ENCODE measurements at regions not wholly inside any gene's neighbourhood (a gene's known extent, or its start where the extent isn't known, plus 50 kb on each side); places are given as distances from the start of the nearest gene placed in this dataset.

DNA sequence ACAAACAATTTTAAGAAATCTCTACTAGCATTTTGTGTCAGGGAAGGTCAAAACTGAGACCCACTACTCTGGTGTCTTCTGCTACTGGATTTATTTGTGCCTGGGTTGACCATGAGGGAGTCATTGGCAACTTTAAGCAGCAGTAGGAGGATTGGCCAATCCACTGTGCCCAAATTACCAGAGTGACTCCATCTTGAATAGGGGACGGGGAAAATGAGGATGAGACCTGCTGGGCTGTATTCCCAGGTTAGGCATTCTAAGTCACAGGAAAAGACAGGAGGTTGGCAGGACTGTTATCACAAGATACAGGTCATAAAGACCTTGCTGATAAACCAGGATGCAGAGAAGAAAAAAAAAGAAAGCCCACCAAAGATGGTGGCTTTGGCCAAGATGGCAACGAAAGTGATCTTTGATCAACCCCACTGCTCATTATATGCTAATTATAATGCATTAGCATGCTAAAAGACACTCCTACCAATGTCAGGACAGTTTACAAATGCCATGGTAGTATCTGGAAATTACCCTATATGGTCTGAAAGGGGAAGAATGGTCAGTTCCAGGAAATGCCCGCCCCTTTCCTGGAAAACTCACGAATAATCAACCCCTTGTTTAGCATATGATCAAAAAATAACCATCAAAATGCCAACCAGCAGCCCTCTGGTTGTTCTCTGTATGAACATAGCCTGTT lies 200.9 kb downstream of the LTN1 start:
- DNase-seq (ENCODE audit: extremely low read depth in 1 of 2, low read depth in 1 of 2), result no peak

DNA sequence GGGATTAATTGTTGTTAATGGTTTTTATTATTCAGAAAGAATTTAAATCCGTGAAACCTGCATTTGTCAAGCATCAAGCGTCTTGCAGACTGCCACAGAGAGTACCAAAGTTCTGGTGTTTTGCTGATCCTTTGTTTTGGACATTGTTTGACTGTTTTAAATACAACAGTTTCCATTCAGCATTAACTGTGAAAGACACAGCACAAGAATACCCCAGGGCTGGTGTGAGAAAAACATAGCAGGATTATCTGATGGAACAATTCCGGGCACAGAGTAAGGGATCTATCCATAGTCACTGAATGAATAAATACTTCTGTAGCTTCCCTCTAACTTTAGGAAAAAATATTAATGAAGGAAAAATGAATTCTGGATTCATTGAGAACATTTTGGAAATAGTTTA lies 202.3 kb downstream of the LTN1 start:
- no peak for DNase-seq (ENCODE audit: extremely low read depth in 1 of 2, low read depth in 1 of 2)

DNA sequence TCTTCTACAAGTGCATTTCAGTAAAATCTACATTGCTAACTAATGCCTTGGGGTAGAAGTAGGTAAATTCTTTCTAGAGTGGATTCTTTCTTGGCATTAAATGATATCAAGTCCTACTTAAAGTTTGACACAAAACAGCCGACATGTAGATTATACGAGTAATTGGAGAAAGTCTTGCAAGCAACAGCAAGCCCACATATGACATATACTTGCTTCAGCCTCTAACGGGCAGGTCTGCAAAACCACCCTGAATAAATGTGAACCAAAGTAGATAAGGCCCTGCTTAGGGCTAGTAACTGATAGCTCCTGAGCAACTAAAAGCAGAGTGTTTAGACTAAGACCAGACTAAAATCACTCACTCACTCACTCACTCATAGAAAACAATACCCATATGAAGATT lies 203.2 kb downstream of the LTN1 start:
- no peak for DNase-seq (ENCODE audit: extremely low read depth in 1 of 2, low read depth in 1 of 2)

DNA sequence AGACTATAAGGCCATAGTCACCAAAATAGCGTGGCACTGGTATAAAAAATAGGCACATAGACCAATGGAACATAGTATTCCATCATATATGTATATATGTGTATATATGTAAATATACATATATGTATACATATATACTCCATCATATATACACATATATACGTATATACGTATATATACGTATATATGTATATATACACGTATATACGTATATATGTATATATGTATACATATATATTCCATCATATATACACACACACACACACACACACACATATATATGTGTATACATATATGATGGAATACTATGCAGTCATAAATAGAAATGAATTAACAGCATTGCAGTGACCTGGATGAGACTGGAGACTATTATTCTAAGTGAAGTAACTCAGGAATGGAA lies 204.6 kb downstream of the LTN1 start:
- no peak for DNase-seq (ENCODE audit: extremely low read depth in 1 of 2, low read depth in 1 of 2)

DNA sequence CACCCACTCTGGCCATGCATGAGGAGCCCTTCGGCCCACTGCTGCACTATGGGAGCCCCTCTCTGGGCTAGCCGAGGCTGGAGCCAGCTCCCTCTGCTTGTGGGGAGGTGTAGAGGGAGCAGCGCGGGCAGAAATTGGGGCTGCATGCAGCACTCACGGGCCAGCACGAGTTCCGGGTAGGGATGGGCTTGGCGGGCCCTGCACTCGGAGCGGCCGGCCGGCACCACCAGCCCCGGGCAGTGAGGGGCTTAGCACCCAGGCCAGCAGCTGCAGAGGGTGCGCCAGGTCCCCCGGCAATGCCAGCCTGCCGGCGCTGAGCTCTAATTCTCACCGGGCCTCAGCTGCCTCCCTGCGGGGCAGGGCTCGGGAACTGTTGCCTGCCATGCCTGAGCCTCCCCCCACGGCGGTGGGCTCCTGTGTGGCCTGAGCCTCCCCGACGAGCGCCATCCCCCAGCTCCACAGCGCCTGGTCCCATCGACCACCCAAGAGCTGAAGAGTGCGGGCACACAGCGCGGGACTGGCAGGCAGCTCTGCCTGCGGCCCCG lies 209.0 kb downstream of the LTN1 start:
- DNase-seq (ENCODE audit: extremely low read depth in 1 of 2, low read depth in 1 of 2), result no peak

DNA sequence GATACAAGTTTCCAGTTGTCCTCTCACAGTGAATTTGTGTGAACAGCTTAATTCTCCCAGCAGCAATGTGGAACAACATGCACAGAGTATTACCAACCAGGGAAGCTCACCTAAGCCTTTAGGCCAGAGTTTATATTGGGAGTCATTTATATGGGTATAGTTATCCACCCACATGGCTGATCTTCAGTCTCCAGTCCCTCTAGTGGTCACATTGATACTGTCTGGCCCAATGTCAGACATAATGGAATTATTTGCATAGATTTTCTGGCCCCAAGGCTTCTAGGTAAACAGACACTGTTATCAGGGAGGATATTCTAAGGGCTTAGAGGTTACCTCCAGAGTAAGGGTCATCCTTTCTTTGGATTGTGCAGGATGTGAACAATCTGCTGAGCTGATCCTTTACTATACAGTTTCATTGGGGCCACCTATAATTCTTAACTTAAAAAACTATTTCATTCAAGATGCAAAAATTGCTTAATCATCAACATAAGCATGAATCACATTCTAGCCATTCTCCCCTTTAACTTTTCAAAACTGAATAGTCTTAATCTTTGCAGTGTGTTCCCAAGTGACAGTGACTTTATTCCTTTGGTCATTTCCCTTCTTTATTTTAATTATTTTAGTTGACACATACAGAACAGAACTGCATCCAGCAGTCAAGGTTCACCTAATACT lies 210.9 kb downstream of the LTN1 start:
- no peak for DNase-seq (ENCODE audit: extremely low read depth in 1 of 2, low read depth in 1 of 2)

DNA sequence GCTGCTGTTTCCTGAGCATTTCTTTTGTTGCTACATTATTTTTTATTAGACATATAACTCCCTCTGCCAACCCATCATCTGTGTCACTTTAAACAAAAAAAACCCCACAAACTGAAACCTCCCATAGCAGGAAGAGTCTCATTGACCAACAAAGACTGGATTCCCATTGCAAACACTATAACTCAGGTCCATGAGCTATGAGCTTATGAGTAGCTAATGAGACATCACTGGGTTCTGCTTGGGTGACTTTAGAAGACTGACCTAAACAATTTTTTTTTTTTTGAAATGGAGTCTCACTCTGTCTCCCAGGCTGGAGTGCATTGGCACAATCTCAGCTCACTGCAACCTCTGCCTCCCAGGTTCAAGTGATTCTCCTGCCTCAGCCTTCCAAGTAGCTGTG lies 212.8 kb downstream of the LTN1 start:
- no peak for DNase-seq (ENCODE audit: extremely low read depth in 1 of 2, low read depth in 1 of 2)

DNA sequence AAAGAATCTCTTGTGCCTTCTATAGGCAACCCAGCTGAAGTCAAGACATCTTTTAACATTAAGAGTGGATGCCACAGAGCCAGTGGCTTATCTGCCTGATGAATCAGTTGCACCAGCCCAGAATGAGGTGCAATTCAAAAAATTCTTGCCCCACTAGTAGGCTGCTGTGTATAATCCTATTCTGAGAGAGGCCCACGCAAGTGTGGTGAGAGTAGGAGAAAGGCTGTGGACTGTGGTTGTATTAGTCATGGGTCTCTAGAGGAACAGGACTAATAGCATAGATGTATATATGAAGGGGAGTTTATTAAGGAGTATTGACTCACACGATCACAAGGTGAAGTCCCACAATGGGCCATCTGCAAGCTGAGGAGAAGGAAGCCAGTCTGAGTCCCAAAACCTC lies 216.4 kb downstream of the LTN1 start:
- DNase-seq (ENCODE audit: extremely low read depth in 1 of 2, low read depth in 1 of 2), result no peak

DNA sequence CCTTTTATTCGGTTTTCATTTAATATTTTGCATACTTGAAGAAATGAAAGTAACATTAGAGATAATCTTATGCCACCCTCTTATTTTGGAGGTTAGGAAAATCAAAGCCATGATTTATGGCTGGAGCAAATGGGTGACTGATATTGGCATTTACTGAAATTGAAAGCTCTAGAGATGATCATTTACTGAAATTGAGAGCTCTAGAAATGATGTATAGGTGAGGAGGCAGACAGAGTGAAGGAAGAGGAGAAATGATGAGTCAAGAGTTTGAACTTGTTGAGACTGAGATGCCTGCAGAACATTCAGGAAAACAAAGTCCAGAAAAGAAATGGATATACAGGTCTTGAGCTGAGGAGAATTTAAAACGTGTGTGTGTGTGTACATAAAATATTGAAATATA lies 217.6 kb downstream of the LTN1 start:
- no peak for DNase-seq (ENCODE audit: extremely low read depth in 1 of 2, low read depth in 1 of 2)

DNA sequence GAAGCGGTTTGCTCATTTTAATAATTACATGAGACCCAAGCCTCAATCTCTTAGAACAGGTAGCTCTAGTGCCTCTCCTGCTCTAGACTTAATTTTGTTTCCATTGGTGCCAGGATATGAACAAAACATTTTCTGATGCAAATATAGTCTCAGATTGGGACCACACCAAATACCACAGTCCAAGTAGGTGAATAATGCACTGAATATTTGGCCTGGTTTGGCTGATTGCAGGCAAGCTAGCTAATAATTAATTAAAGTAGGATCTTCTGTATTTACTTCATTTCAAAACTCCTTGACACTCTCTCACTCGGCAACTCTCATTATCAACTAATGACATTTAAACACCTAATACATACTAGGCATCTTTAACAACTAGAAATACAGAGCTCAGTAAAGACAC lies 219.6 kb downstream of the LTN1 start:
- no peak for DNase-seq (ENCODE audit: extremely low read depth in 1 of 2, low read depth in 1 of 2)

DNA sequence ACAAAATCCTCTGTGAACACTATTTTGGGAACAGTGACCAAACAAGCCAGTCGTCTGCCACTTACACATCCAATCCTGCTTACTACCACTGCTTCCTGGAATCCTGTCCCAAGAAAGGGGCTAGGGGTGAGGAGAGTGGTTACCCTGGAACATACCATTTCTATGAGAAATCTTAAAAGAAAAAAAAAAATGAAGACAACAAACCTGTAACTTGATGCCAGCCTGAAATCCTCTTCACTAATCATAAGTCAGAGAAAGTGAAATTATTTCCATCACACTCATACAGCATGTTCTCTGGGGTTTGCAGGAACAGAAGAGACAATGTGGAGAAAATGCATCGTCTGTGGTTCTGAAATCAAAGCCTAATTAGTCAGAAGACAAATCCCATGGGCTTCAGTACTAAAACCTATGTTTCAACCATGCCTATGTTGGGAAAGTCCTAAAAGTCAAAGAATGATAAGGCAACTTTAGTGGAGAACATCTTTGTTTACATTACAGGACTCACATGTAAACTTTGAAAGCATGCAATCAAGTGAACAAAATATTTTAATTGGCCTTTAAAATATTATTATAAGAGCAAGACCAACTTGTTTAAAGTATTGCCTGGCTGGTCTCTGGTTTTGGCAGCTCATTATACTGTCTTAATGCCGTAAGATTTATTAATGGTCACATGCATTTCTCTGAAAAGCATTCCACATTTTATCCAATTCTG lies 220.7 kb downstream of the LTN1 start:
- DNase-seq (ENCODE audit: extremely low read depth in 1 of 2, low read depth in 1 of 2), result no peak

DNA sequence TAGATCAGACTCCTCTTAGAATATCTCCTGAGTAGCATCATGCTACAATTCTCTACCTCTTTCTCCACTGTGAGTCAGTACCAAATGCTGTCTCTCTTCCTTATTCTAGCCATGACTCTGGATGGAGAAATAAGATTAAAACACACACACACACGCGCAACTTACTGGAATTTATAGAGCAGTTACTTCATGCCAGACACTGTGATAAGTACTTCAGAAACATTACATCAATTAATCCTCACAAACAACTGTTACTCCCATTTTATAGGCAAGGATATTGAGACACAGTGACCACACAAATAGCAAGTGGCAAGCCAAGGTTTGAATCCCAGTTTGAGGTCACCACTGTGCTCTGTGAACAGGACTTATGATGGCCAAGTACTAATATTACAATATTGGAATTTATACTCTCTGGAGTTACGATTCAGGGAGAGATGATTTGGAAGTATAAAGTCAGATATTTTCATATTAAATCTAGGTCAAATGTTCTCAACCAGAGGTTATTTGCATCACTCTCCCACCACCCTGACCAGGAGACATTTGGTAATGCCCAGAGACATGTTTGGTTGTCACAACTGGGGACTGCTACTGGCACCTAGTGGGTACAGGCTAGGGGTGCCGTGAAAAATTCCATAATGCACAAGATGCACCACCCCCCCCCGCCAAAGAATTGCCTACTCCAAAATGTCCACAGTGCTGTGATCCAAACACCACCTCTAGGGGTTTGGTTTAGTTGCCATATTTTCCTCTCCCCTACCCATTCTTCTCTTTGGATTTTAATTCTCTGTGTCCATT lies 221.6 kb downstream of the LTN1 start:
- no peak for DNase-seq (ENCODE audit: extremely low read depth in 1 of 2, low read depth in 1 of 2)

DNA sequence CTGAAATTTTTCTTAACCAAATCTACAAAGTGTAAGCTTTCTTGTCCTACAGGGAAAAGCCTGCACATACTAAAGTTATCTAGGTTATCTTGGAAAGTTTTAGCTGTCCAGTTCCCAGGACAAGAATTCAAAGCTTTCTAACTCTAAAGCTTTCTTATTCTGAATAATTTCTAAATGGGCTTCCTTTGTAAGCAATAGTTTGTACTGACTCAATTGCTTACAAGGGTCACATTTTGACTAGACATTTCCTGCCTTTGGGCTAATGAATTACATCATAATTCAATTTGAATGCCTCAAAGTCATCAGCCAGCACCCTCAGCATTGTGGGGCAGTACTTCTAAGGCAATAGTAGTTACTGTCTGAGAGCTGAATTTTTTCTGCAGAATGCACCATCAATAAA lies 223.0 kb downstream of the LTN1 start:
- DNase-seq (ENCODE audit: extremely low read depth in 1 of 2, low read depth in 1 of 2), result no peak

DNA sequence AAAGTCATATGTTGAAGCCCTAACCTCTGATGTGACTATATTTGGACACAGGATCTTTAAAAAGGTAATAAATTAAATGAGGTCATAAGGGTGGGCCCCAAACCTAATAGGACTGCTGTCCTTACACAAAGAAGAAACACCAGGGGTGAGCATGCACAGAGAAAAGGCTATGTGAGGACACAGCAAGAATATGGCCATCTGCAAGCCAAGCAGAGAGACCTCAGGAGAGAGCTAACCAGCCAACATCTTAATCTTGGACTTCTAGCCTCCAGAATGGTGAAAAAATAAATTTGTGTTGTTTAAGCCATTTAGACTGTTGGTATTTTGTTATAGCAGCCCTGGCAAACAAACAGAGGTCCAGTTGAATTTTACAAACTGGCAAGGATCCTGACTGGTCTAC lies 223.9 kb downstream of the LTN1 start:
- no peak for DNase-seq (ENCODE audit: extremely low read depth in 1 of 2, low read depth in 1 of 2)

DNA sequence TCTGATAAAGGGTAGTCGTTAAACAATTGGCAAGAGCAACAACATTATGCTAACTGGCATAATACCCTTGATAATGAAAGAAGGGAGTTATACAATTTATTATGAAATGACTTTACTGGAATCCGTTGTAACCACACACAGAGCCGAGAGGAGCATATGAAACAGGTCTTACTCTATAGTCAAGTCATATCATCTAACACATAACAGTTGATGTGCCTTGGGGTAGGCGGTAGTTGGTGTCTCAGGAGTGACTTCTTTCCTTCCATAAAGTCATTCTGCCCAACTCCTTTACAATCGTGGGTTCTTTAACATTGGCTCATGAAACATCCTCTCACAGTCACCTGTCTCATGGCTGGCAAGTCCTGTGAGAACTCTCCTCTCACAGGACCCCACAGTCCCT lies 225.2 kb downstream of the LTN1 start:
- no peak for DNase-seq (ENCODE audit: extremely low read depth in 1 of 2, low read depth in 1 of 2)

DNA sequence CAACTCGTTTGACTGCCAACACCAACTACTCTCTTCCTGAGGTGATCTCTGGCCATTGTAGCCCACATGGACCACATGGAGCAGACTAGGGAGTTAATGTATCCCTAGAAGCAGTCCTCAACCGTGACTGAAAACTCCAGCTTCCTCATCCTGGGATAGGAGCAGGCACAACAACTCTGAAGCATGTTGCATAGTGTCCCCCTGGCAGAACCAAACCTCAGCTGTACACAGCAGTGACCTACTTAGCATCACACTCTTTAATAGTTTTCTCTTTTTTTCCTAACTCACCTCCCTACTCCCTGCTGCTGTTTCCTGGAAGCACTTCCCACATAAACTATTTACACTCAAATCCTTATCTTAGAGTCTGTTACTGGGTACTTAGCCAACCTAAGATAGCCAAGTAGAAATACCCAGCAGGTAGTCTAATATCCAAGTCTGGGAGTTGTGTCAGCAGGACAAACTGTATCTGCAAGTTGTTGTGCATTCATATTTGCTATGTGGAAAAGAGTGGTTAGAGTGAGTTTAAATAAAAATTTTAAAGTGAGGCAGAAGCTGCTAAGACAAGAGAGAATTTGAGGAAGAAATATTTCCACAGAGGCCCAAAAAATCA lies 228.8 kb downstream of the LTN1 start:
- no peak for DNase-seq (ENCODE audit: extremely low read depth in 1 of 2, low read depth in 1 of 2)

DNA sequence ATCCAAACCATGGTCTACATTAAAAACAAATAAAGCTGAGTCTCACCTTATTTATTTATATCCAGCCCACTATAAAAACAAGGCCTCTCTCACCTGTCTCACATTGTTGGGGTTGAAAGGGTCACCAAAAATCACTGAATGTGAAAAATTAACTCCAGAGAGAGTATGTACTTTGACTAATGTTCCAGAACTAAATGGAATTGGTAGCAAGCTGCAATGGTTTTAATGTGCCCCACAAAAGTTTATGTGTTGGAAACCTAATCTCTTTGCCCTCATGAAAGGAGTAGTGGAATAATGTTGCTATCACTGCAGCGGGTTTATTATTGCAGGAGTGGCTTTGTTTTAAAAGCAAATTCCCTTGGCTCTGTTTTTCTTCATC lies 230.3 kb downstream of the LTN1 start:
- DNase-seq (ENCODE audit: extremely low read depth in 1 of 2, low read depth in 1 of 2), result no peak

DNA sequence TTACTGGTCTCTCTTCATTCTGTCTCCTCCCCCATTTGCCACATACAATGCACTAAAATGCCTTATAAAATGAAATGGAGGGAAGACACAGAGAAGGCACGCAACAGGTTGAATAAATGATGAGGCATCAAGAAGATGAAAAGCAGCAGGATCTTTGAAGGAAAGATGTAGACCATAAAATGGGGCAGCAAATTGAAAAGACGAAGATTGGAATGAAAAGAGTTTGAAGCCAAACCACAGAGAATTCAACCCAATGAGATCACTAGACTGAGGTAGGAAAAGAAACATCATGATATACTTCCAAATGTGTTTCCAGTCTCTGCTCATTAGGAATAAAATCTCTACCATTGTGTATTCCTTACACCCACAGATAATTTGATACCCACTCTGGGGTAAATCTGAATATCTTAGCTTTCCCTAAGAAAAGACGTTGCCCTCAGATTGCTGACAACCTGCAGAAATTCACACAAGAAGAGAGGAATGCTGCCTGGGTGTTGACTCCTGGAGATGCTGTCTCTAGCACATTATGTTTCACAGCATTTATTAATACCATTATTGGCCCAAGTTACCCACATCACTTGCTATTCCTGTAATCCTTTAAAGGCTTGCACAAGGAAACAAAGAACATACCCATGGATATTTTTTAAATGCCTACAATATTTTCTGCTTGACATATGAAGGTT lies 230.9 kb downstream of the LTN1 start:
- no peak for DNase-seq (ENCODE audit: extremely low read depth in 1 of 2, low read depth in 1 of 2)

DNA sequence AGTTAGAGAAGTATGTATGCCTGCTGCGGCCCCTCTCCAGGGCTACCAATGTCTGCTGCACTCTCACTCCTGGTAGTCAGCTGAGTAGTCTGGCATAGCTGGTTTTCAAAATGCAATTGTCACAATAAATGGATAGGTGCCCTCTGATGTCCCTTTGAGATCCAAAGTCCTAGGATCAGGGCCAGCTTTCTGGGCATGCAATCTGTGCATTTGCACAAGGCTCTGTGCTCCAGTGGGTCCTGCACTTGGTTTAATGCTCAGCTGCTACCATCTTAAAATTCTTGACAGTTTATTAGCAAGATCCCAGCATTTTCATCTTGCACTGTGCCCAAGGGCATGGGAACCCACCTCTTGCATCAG lies 233.8 kb downstream of the LTN1 start:
- DNase-seq (ENCODE audit: extremely low read depth in 1 of 2, low read depth in 1 of 2), result no peak

Data from activated CD8-positive, alpha-beta memory T cell treated with anti-CD3 and anti-CD28 coated beads for 1 hour (primary cell).